GM10847 (cell line): ENCODE measurements at regions not wholly inside any gene's neighbourhood (a gene's known extent, or its start where the extent isn't known, plus 50 kb on each side); places are given as distances from the start of the nearest gene placed in this dataset.
A peak's percentile ranks its signal among the peaks of the same experiment; 100 is the strongest.

Source experiments
- POLR2A ChIP-seq: IDR thresholded peaks from 2 replicates; pipeline ENCODE4 v1.6.1; 2011; ENCODE audit not compliant: insufficient read length; ENCODE audit errors: extremely low read depth

DNA sequence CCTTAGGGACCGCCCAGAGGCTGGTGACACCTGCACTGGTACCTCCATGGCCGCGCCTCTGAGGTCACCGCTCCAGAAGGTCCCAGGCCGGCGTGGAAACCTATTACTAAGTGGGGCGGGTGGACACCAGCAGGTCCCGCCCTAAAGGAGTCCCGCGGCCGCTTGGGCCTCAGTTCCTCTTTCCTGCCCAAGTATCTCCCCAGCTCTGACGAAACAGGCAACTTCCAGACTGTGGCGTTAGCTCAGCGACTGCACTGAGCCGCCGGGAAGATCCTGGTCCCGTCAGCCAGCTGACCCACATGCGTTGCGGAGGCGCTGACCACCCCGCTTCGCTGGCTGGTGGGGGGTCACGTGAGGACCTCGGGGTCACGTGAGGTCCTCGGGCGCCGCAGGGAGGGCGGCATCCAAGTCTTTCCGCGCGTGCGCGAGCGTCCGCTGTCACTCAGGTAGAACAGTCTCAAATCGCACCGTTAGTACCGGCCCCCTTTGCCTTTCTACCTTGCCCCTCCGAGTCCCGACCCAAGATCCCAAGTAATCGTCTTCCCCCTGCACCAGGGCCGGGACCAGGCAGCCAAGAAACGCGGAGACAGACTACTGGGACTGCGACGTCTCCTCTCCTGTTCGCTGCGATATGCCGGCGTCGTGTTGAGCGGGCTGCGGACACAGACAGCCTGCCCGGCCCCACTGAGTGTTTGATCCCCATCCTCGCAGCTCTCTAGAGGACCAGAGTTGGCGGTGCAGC lies 53.7 kb upstream of the KDM4C start:
- TF ChIP-seq POLR2A = peak; percentile 81

GRCh38 chr9:6702707-6703106 lies 55.1 kb upstream of the KDM4C start:
- no peak for TF ChIP-seq POLR2A

DNA sequence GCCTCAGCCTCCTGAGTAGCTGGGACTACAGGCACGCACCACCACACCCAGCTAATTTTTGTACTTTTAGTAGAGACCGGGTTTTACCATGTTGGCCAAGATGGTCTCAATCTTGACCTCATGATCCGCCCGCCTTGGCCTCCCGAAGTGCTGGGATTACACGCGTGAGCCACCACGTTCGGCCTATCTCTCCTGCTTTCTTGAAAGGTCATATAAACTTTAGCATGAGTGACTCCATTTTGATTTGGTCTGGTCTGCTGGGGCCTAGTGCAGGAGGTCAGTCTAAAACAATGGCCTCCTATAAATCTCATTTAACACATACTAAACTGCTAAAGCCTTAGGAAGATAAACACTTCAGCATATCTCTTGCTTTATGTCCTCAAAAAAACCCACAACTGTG lies 50.6 kb upstream of the GLDC start:
- TF ChIP-seq POLR2A = no peak

- no peak for TF ChIP-seq POLR2A
These were observed 49.7 kb upstream of the GLDC start for GRCh38 chr9:6695121-6695814.
